Endothelial cell of umbilical vein (primary cell): ENCODE measurements at regions not wholly inside any gene's neighbourhood (a gene's known extent, or its start where the extent isn't known, plus 50 kb on each side); places are given as distances from the start of the nearest gene placed in this dataset.

Experiments
- BruUV-seq: library from RNA; stranded (reverse); fragments of 400-500 nt; replicated peaks from 2 replicates; lab custom pipeline; 2021; lab: Mats Ljungman, UMichigan
- CTCF ChIA-PET: fragments of 300-600, 350-600 bp; sonication (Branson Sonifier 250); formaldehyde crosslinking; loops from one replicate; lab custom pipeline; 2021; ENCODE audit warnings: antibody characterized with exemption, inconsistent platforms; lab: Charles Lee
- POLR2A ChIA-PET: fragments of 300-600, 350-600 bp; sonication (Branson Sonifier 250); formaldehyde crosslinking; loops from one replicate; lab custom pipeline; 2021; ENCODE audit warnings: antibody characterized with exemption, inconsistent platforms; lab: Charles Lee
- DNase-seq: peaks from one replicate; pipeline ENCODE4 v3.0.0-alpha.2; 2011; ENCODE audit warnings: low read depth, low spot score
- FAIRE-seq: peaks from 2 replicates; lab custom pipeline; 2011; peaks lifted over from hg19 to GRCh38; lab: Jason Lieb, UNC
- H2AFZ ChIP-seq: 2 replicates; pipeline ENCODE4 v1.6.0; 2012; ENCODE audit warnings: low read depth, low read length, control low read depth, inconsistent platforms
- H3K27ac ChIP-seq: 2 replicates; pipeline ENCODE4 v1.5.1; 2011; ENCODE audit warnings: low read depth, mild to moderate bottlenecking, control low read depth, low read length, moderate library complexity; ENCODE audit not compliant: insufficient read depth
- H3K27me3 ChIP-seq, 2 experiments: 2 replicates each; pipeline versions ENCODE4 v1.6.0 to v1.6.1; 2011; ENCODE audit warnings: low read length in 2 of 2, mixed read lengths in 1 of 2; ENCODE audit not compliant: control insufficient read depth in 2 of 2, insufficient read depth in 2 of 2
- H3K36me3 ChIP-seq, 2 experiments: 2 replicates in 1 of 2; 3 replicates in 1 of 2; pipeline ENCODE4 v1.5.1; 2011; ENCODE audit warnings: low read length in 2 of 2, mild to moderate bottlenecking in 1 of 2, moderate library complexity in 1 of 2; ENCODE audit not compliant: control insufficient read depth in 2 of 2, insufficient read depth in 2 of 2; ENCODE audit errors: extremely low read depth in 1 of 2
- H3K4me1 ChIP-seq: 3 replicates; pipeline ENCODE4 v1.5.1; 2011; ENCODE audit warnings: mild to moderate bottlenecking, low read length; ENCODE audit not compliant: control insufficient read depth, insufficient read depth; ENCODE audit errors: extremely low read depth
- H3K4me2 ChIP-seq: 2 replicates; pipeline ENCODE4 v1.6.1; 2011; ENCODE audit warnings: low read length, control low read depth, mixed read lengths; ENCODE audit not compliant: insufficient read depth
- H3K4me3 ChIP-seq, 3 experiments: fragments of 200-600 bp in 1 of 3; sonication (generic), shearing (Covaris generic) in 1 of 3; replicated peaks in 1 of 3; 2 replicates each; pipeline ENCODE4 v1.5.1; 2011 to 2016; ENCODE audit warnings: control low read depth in 3 of 3, low read length in 3 of 3, mild to moderate bottlenecking in 2 of 3, inconsistent platforms in 1 of 3, low read depth in 1 of 3, moderate library complexity in 1 of 3; ENCODE audit not compliant: insufficient read depth in 1 of 3
- H3K79me2 ChIP-seq: 2 replicates; pipeline ENCODE4 v1.6.0; 2012; ENCODE audit warnings: low read length, inconsistent platforms; ENCODE audit not compliant: control insufficient read depth, insufficient read depth
- H3K9ac ChIP-seq: replicated peaks from 2 replicates; pipeline ENCODE3; 2011; ENCODE audit warnings: low read length, control low read depth; ENCODE audit not compliant: insufficient read depth; ENCODE audit errors: extremely low read depth
- H3K9me1 ChIP-seq: replicated peaks from 3 replicates; pipeline ENCODE4 v1.6.0; 2011; ENCODE audit warnings: mild to moderate bottlenecking, low read length; ENCODE audit not compliant: control insufficient read depth, insufficient read depth; ENCODE audit errors: extremely low read depth
- H3K9me3 ChIP-seq: replicated peaks from 2 replicates; pipeline ENCODE4 v1.5.1; 2012; ENCODE audit warnings: low read length, inconsistent platforms; ENCODE audit not compliant: control insufficient read depth, insufficient read depth
- H4K20me1 ChIP-seq: replicated peaks from 2 replicates; pipeline ENCODE3; 2011; ENCODE audit warnings: mild to moderate bottlenecking, low read length; ENCODE audit not compliant: control insufficient read depth, insufficient read depth; ENCODE audit errors: extremely low read depth
- CTCF ChIP-seq, 2 donors: IDR thresholded peaks; 1 replicate in 1 of 2; 2 replicates in 1 of 2; pipeline ENCODE4 v1.5.1; 2011; ENCODE audit warnings: low read length in 2 of 2, mild to moderate bottlenecking in 2 of 2, moderate library complexity in 2 of 2, control low read depth in 1 of 2, inconsistent platforms in 1 of 2, low read depth in 1 of 2; ENCODE audit not compliant: insufficient read depth in 1 of 2; ENCODE audit errors: extremely low read depth in 1 of 2
- EZH2 ChIP-seq: IDR thresholded peaks from 2 replicates; pipeline ENCODE4 v1.6.1; 2012; ENCODE audit warnings: borderline replicate concordance, low read depth, mild to moderate bottlenecking, moderate library complexity, low read length, inconsistent platforms; ENCODE audit not compliant: severe bottlenecking
- FOS ChIP-seq: IDR thresholded peaks from 2 replicates; pipeline ENCODE4 v1.6.1; 2011; ENCODE audit warnings: mild to moderate bottlenecking, low read length, moderate library complexity, borderline replicate concordance; ENCODE audit not compliant: insufficient read depth
- GATA2 ChIP-seq: IDR thresholded peaks from 2 replicates; pipeline ENCODE4 v1.7.0; 2011; ENCODE audit warnings: low read depth, mild to moderate bottlenecking, moderate library complexity, mixed read lengths, low read length; ENCODE audit not compliant: insufficient read length, insufficient read depth
- JUN ChIP-seq: IDR thresholded peaks from 2 replicates; pipeline ENCODE4 v1.6.1; 2011; ENCODE audit warnings: borderline replicate concordance, low read depth; ENCODE audit not compliant: insufficient read length, insufficient read depth
- MAX ChIP-seq: IDR thresholded peaks from 2 replicates; pipeline ENCODE4 v1.6.1; 2011; ENCODE audit not compliant: insufficient read depth, insufficient read length
- MYC ChIP-seq: IDR thresholded peaks from one replicate; pipeline ENCODE4 v1.6.1; 2011; ENCODE audit warnings: mild to moderate bottlenecking, low read depth, low read length
- POLR2A ChIP-seq: IDR thresholded peaks from 2 replicates; pipeline ENCODE4 v1.6.1; 2012; ENCODE audit warnings: low read depth, mild to moderate bottlenecking, control low read depth, low read length
- POLR2AphosphoS5 ChIP-seq: IDR thresholded peaks from 2 replicates; pipeline ENCODE4 v1.6.1; 2012; ENCODE audit warnings: low read depth, mild to moderate bottlenecking, control low read depth, low read length, moderate library complexity; ENCODE audit not compliant: insufficient read depth
- dilution Hi-C: fragments of 300-500 bp; cut with MboI; formaldehyde crosslinking; loops from one replicate; pipeline ENCODE4 v1.15.0; 2019; ENCODE audit warnings: low sequenced_read_pairs; ENCODE audit not compliant: extremely low pct_ligation_motif_present
- intact Hi-C: fragments of 100-400 bp; cut with micrococcal nuclease; formaldehyde crosslinking; loops from one replicate; pipeline ENCODE4 v1.10.0; 2022

- no peak for DNase-seq
- CTCF ChIA-PET = no interaction called here
Observed at GRCh38 chr10:33612551-33612950, 278.1 kb upstream of the NRP1 start.

More at GRCh38 chr10:33612551-33612950, 278.1 kb upstream of the NRP1 start:
- Histone ChIP-seq H4K20me1 (no peaks in the 10 kb centered on the region), H3K27me3 (peaks cover 4 to 12% of the 10 kb centered on the region in 2 experiments), H3K4me2 (no peak overlapping the region), H3K4me1 (no peaks in the 10 kb centered on the region), H3K9me3 (no peaks in the 10 kb centered on the region), H3K79me2 (no peaks in the 10 kb centered on the region), H3K9me1 (no peaks in the 10 kb centered on the region), H3K36me3 (no peaks in the 10 kb centered on the region), H3K27ac (no peak overlapping the region), H3K9ac (no peak overlapping the region), H2AFZ (no peak overlapping the region), H3K4me3 (no peak overlapping the region)
- intact Hi-C loops = no loop called here
- dilution Hi-C loops = no loop called here
- TF ChIP-seq EZH2 (no peak), GATA2 (no peak), CTCF (IDR thresholded peaks at IDR 0.05; ENCODE audit: extremely low read depth in 1 of 2, insufficient read depth in 1 of 2, low read depth in 1 of 2, low read length in 2 of 2) (no peak), MYC (no peak), FOS (no peak), JUN (no peak), MAX (no peak), POLR2AphosphoS5 (no peak), POLR2A (no peak)
- FAIRE-seq = no peak
- no TSS peak for BruUV-seq
- POLR2A ChIA-PET = no interaction called here
